ENCODE measurements at regions not wholly inside any gene's neighbourhood (a gene's known extent, or its start where the extent isn't known, plus 50 kb on each side); places are given as distances from the start of the nearest gene placed in this dataset.

DNA sequence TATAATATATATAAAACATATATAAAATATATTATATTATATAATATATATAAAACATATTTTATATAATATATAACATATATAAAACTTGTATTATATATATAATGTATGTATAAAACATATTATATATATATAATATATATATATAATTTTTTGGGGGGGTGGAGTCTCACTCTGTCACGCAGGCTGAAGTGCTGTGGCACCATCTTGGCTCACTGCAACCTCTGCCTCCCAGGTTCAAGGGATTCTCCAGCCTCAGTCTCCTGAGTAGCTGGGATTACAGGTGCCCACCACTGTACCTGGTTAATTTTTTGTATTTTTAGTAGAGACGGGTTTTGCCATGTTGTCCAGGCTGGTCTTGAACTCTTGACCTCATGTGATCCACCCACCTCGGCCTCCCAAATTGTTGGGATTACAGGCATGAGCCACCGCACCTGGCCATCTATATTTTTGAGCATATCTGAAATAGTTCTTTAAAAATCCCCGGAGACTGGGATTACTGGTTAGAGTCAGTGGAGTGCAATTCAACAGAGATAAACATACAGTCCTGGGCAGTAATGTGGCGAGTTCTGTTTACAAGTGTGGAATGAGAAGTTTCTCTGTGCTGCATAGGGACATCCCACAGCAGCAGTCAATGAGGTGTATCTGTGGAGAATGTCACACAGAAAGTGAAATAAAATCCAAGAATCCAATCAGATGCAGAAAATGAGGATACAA, 208.4 kb downstream of the MYCN start:
- ChIA-PET CTCF (no interaction called here), POLR2A (ENCODE audit: unreplicated experiment) (no interaction called here)
- H2BK20ac ChIP-seq (ENCODE audit: low read depth, low read length), result no peak overlapping the region
- H2AK5ac ChIP-seq (ENCODE audit: low read depth, low read length), result no peak overlapping the region
- no peak overlapping the region for H3K4ac ChIP-seq (ENCODE audit: low read depth, low read length)
- no peak overlapping the region for H4K8ac ChIP-seq (ENCODE audit: low read depth in 2 of 2, low read length in 2 of 2)
- H3K36me3 ChIP-seq (ENCODE audit: control insufficient read depth, insufficient read depth, low read length), result no peaks in the 10 kb centered on the region
- H2BK15ac ChIP-seq (ENCODE audit: low read depth, low read length), result no peak overlapping the region
- H3K18ac ChIP-seq (ENCODE audit: low read depth, low read length), result no peak overlapping the region
- H4K5ac ChIP-seq (ENCODE audit: low read depth, low read length), result no peak overlapping the region
- no peak overlapping the region for H3K14ac ChIP-seq (replicated peaks; ENCODE audit: low read depth, low read length)
- H4K91ac ChIP-seq (ENCODE audit: insufficient read depth, low read depth, low read length), result no peak overlapping the region
- no peak overlapping the region for H3K27ac ChIP-seq (ENCODE audit: insufficient read depth, low read length)
- H3K4me3 ChIP-seq (ENCODE audit: insufficient read depth, low read depth, low read length), result no peak overlapping the region
- H2BK120ac ChIP-seq (ENCODE audit: low read depth, low read length), result no peak overlapping the region
- H3K27me3 ChIP-seq (ENCODE audit: control insufficient read depth, insufficient read depth, low read length), result no peaks in the 10 kb centered on the region
- H3K9me1 ChIP-seq (ENCODE audit: insufficient read depth, low read length), result no peaks in the 10 kb centered on the region
- TF ChIP-seq, protein P1, sequence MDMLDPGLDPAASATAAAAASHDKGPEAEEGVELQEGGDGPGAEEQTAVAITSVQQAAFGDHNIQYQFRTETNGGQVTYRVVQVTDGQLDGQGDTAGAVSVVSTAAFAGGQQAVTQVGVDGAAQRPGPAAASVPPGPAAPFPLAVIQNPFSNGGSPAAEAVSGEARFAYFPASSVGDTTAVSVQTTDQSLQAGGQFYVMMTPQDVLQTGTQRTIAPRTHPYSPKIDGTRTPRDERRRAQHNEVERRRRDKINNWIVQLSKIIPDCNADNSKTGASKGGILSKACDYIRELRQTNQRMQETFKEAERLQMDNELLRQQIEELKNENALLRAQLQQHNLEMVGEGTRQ (IDR thresholded peaks at IDR 0.05; ENCODE audit: low read depth, low read length), result no peak
- no peak for TF ChIP-seq POLR2A (IDR thresholded peaks at IDR 0.05; ENCODE audit: low read depth, low read length)
- TF ChIP-seq BHLHE40 (IDR thresholded peaks at IDR 0.05; ENCODE audit: low read depth, low read length), result no peak
- no peak for TF ChIP-seq NFE2L2 (IDR thresholded peaks at IDR 0.05; ENCODE audit: low read depth, low read length)
- TF ChIP-seq MXI1 (IDR thresholded peaks at IDR 0.05; ENCODE audit: borderline replicate concordance, low read depth, low read length), result no peak
- TF ChIP-seq, protein P2, sequence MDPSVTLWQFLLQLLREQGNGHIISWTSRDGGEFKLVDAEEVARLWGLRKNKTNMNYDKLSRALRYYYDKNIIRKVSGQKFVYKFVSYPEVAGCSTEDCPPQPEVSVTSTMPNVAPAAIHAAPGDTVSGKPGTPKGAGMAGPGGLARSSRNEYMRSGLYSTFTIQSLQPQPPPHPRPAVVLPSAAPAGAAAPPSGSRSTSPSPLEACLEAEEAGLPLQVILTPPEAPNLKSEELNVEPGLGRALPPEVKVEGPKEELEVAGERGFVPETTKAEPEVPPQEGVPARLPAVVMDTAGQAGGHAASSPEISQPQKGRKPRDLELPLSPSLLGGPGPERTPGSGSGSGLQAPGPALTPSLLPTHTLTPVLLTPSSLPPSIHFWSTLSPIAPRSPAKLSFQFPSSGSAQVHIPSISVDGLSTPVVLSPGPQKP (IDR thresholded peaks at IDR 0.05; ENCODE audit: borderline replicate concordance, low read depth, low read length), result no peak
- peaks cover 10% of the 10 kb centered on the region for H3K9me3 ChIP-seq (ENCODE audit: control insufficient read depth, insufficient read depth, low read length)
- no peak overlapping the region for H3K9ac ChIP-seq (ENCODE audit: low read depth, low read length)
- no peak overlapping the region for H3K56ac ChIP-seq (ENCODE audit: extremely low read depth, insufficient read depth, low read length)
- no peak for DNase-seq
- H3K4me2 ChIP-seq (ENCODE audit: low read depth, low read length), result no peak overlapping the region
- no CpG with 5 or more reads among the region's 6 CpGs for WGBS, 2 experiments (ENCODE audit: extremely low coverage in 2 of 2, insufficient read length in 1 of 2)
- BruUV-seq (replicated peaks), result no TSS peak
- H3K23ac ChIP-seq (ENCODE audit: low read depth, low read length), result no peak overlapping the region
- no peak overlapping the region for H2BK5ac ChIP-seq (ENCODE audit: low read depth, low read length, poor library complexity, severe bottlenecking)
- no peak overlapping the region for H2AFZ ChIP-seq (replicated peaks; ENCODE audit: low read length, poor library complexity)
- intact Hi-C loops (cut with micrococcal nuclease), result loop anchor here (10.0 kb wide), 1 partner anchor 206 kb away; no protein-coding TSS in a partner anchor
- dilution Hi-C loops (cut with HindIII; ENCODE audit: low sequenced_read_pairs, unreplicated experiment), result no loop called here
- no peaks in the 10 kb centered on the region for H4K20me1 ChIP-seq (ENCODE audit: insufficient read depth, low read length)
- no peaks in the 10 kb centered on the region for H3K79me1 ChIP-seq (ENCODE audit: low read depth in 1 of 2, low read length in 2 of 2)
- no peaks in the 10 kb centered on the region for H3K4me1 ChIP-seq (ENCODE audit: control insufficient read depth, insufficient read depth, low read length)
- H2AK9ac ChIP-seq (replicated peaks; ENCODE audit: low read depth, low read length, poor library complexity), result no peak overlapping the region
- in situ Hi-C loops (cut with MboI; ENCODE audit: low sequenced_read_pairs), result no loop called here
- ATAC-seq (ENCODE audit: low read depth), result no peak

Measured in IMR-90 (cell line).